ENCODE measurements at regions not wholly inside any gene's neighbourhood (a gene's known extent, or its start where the extent isn't known, plus 50 kb on each side); places are given as distances from the start of the nearest gene placed in this dataset.

DNA sequence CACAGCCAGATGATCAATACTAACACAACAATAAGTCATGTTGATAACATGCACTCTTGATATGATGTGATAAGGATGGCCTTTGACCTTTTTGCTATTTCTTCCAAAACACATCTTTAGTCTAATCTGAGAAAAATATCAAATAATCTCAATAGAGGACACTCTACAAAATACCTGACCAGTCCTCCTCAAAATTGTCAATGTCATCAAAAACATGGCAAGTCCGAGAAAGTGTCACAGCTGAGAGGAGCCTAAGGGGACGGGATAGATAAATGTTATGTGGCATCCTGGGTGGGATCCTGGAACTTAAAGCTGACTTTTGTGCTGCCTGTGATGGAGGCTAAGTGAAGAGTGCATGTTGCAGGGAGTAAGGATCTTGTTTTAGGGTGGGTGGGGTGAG is 699.6 kb upstream of the ADAMTS16 start:
- POLR2A ChIA-PET: no interaction called here

DNA sequence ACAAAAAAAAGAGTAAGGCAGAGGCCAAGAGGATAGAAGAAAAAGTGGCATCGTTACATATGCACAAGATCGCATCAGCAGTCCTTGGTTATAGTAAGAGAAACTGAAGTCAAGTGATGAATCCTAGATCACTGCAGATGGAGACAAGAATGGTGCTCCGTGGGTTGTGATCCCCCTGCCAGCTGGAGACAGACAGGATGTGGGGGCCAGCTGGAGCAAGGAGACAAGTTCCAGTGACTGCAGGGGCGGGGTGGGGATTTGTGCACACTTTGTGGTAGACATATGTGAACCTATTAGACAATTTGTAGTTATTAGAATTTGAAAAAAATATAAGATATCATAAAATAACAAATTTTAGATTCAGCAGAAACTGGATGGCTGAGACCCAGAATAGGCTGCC is 697.9 kb upstream of the ADAMTS16 start:
- Mint-ChIP-seq H3K27ac (no peak overlapping the region), H3K36me3 (ENCODE audit: low read depth) (no peaks in the 10 kb centered on the region), H3K27me3 (no peaks in the 10 kb centered on the region), H3K4me3 (no peak overlapping the region), H3K9me3 (peaks cover 28% of the 10 kb centered on the region), H3K4me1 (no peaks in the 10 kb centered on the region)
- POLR2A ChIA-PET: no interaction called here
- CTCF ChIA-PET: no interaction called here
- no peak for DNase-seq

More for the DNA sequence above, 699.6 kb upstream of the ADAMTS16 start:
- H3K9me3 Mint-ChIP-seq: peaks cover 20% of the 10 kb centered on the region
- no peaks in the 10 kb centered on the region for H3K27me3 Mint-ChIP-seq
- DNase-seq: no peak
- CTCF ChIA-PET: no interaction called here
- no peak overlapping the region for H3K4me3 Mint-ChIP-seq
- H3K36me3 Mint-ChIP-seq (ENCODE audit: low read depth): no peaks in the 10 kb centered on the region
- no peak overlapping the region for H3K27ac Mint-ChIP-seq
- no peaks in the 10 kb centered on the region for H3K4me1 Mint-ChIP-seq

DNA sequence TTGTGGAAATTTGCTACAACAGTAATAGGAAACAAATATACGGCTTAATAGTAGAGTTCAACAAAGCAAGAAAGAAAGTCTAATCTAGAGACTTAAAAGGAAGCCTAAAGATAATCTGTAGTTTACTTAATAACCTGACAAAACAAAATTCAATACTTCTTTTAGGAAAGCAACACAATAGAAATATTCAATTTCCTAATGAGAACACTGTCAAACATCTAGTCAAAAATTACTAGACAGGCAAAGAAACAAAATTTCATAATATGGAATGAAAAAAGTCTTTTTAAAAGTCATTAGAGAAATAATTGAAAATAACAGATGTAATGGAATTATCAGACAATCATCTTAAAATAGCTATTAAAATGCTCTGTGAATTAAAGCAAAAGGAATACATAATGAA is 692.5 kb upstream of the ADAMTS16 start:
- H3K4me1 Mint-ChIP-seq: no peaks in the 10 kb centered on the region
- no peaks in the 10 kb centered on the region for H3K36me3 Mint-ChIP-seq (ENCODE audit: low read depth)
- H3K4me3 Mint-ChIP-seq: no peak overlapping the region
- ChIA-PET POLR2A (no interaction called here), CTCF (no interaction called here)
- no peak for DNase-seq
- H3K9me3 Mint-ChIP-seq: peaks cover 16% of the 10 kb centered on the region
- H3K27me3 Mint-ChIP-seq: no peaks in the 10 kb centered on the region
- H3K27ac Mint-ChIP-seq: no peak overlapping the region

DNA sequence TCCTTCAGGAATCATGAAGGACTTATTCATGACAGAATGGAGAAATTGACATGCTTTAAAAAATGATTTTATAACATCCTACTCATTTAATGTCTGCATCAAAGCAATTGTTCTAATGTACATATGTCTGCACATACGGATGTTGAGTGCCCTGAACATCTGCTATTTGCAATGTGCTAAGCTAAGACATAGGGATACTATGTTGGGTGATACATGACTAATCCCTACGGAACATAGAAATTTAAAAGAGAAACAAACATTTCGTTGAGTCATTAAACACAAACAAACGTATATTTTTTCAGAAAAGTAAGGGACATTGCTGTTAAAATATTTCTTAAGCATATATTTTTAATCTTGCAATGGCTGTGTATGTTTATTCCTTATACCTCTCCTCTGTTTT is 686.5 kb upstream of the ADAMTS16 start:
- H3K4me1 Mint-ChIP-seq: no peaks in the 10 kb centered on the region
- POLR2A ChIA-PET: no interaction called here
- CTCF ChIA-PET: no interaction called here

DNA sequence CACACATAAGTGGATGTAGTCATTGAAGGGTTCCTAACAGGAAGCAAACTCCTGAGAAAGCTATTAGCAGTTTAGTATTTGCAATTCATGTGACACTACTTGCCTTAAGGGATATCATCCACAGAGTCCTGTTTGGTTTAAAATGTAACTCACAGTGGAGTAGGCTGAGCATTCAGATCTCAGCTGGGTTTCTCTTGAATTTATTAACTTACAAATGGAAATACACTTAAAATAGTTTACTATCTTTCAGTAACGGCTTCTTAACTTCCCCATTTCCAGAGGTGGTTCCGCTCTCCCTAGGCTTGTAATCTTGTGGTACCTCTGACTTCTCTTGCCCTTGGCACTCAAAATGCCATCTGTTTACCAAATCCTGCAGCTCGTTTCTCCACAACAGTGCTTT is 660.7 kb upstream of the ADAMTS16 start:
- Mint-ChIP-seq H3K27me3 (no peaks in the 10 kb centered on the region), H3K9me3 (no peaks in the 10 kb centered on the region), H3K27ac (no peak overlapping the region), H3K36me3 (ENCODE audit: low read depth) (no peaks in the 10 kb centered on the region), H3K4me1 (no peaks in the 10 kb centered on the region), H3K4me3 (no peak overlapping the region)
- POLR2A ChIA-PET: no interaction called here
- CTCF ChIA-PET: no interaction called here
- DNase-seq: no peak

More for the DNA sequence above, 686.5 kb upstream of the ADAMTS16 start:
- DNase-seq: no peak
- no peak overlapping the region for H3K4me3 Mint-ChIP-seq
- no peaks in the 10 kb centered on the region for H3K36me3 Mint-ChIP-seq (ENCODE audit: low read depth)
- H3K27me3 Mint-ChIP-seq: no peaks in the 10 kb centered on the region
- H3K9me3 Mint-ChIP-seq: no peaks in the 10 kb centered on the region
- H3K27ac Mint-ChIP-seq: no peak overlapping the region

DNA sequence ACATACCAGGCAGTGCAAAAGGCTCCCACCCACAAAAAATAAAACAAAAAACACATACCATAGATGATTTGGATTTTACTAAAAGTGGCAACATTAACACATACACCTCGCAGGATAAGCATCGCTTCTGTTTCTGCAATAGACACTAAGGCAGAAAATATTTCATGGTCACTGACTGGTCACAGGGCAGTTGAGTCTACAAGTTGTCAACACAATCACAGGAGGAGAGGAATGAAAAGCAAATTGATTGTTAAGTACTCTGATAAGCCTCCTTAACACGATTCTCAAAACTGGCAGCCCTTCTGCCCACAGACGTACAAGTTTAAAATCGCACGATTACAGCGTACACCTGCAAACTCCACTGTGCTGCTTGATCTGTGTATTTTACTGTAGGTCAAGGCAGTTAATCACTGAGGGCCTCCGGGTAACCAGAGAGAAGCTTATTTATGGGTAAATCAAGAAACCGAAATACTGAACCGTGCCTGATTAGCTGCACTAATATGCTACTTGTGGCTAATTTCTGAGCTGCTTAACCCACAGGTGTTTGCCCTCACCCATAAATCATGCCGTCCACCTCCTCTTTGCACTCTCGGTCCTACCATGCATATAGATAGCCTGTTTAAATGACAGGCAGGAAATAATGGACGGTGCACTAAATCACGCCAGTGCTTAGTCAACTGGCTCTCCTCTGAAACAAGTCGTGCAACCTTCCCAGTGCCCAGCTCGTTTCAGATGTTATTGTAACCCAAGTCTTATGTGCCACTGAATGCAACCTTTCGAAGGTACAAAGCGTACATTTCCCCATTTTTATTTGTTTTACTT is 659.4 kb upstream of the ADAMTS16 start:
- ChIA-PET POLR2A (no interaction called here), CTCF (no interaction called here)
- no peak overlapping the region for H3K4me3 Mint-ChIP-seq
- no peaks in the 10 kb centered on the region for H3K36me3 Mint-ChIP-seq (ENCODE audit: low read depth)
- H3K9me3 Mint-ChIP-seq: no peaks in the 10 kb centered on the region
- H3K27me3 Mint-ChIP-seq: no peaks in the 10 kb centered on the region
- no peak overlapping the region for H3K27ac Mint-ChIP-seq
- DNase-seq: no peak
- no peaks in the 10 kb centered on the region for H3K4me1 Mint-ChIP-seq

DNA sequence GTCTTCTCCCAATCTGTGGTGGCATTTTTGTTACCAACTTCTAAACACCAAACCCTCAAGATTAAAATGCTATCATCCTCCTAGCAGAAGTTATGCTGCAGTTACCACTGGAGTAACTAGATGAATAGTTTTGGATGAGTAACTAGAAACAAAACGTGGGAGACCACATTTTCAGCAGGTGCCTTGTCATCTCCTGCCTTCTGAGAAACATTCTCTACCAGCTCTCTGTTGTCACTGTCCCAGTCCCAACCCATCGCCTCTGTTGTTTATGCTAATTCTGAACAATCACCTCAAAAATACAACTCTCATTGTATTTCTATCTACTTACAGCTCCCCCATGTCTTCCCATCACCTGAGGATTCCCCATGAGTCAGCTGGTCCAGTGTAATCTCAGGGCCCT is 652.5 kb upstream of the ADAMTS16 start:
- CTCF ChIA-PET: no interaction called here

DNA sequence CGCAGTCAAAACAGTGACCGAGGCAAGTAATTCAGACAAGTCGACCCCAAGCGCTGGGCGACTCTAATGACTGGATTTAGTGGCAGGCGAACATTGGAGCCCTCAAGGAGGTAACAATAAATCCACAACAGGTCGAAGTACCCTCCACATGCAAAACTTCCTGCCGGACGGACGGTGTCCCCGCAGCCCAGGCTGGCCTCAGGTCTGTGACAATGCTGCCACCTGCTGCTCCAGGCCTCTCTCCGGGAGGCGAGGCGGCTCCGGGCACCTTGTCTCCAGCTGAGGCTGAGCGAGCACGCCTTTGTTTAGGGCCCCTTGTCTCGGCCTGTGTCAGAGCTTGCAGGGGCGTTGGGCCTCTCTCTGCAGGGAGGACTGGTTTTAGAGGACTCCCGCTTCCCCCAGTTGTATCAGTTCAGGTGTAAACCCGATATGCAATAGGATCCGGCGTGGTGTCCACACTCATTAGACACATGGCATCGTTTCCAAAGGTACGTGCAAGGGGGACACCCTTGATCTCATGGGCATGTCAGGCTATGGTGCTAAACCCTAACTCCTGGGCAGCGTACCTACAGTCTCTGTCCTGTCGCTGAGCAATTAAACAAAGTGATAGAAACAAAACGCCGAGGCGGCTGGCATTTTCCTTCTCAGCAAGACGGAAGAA is 628.0 kb upstream of the ADAMTS16 start:
- CTCF ChIA-PET: no interaction called here
- Mint-ChIP-seq H3K4me3 (no peak overlapping the region), H3K36me3 (ENCODE audit: low read depth) (no peaks in the 10 kb centered on the region), H3K4me1 (no peaks in the 10 kb centered on the region), H3K9me3 (no peaks in the 10 kb centered on the region), H3K27ac (no peak overlapping the region), H3K27me3 (no peaks in the 10 kb centered on the region)
- POLR2A ChIA-PET: no interaction called here
- DNase-seq: no peak

More for the DNA sequence above, 652.5 kb upstream of the ADAMTS16 start:
- Mint-ChIP-seq H3K27ac (no peak overlapping the region), H3K4me1 (no peaks in the 10 kb centered on the region), H3K36me3 (ENCODE audit: low read depth) (no peaks in the 10 kb centered on the region), H3K27me3 (no peaks in the 10 kb centered on the region), H3K9me3 (no peaks in the 10 kb centered on the region), H3K4me3 (no peak overlapping the region)
- no peak for DNase-seq
- POLR2A ChIA-PET: no interaction called here

DNA sequence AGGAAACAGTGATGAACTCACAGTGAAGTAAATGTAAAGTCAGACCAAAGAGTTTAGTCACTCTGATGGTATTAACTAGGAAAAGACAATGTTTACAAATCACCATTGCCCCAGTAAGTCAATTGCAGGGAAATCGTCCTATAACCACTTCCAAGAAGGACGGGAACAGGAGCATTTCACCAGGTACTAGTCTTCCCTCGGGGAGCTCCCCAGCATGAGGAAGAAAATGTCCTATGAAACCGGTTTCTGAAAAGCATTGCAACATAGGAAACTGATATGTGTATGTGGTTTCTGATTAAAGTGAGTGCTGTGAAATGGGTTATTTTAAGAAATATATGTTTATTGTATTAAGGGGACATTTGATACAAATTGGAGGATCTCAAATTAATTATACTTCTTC is 626.7 kb upstream of the ADAMTS16 start:
- Mint-ChIP-seq H3K36me3 (ENCODE audit: low read depth) (no peaks in the 10 kb centered on the region), H3K9me3 (no peaks in the 10 kb centered on the region), H3K27me3 (no peaks in the 10 kb centered on the region), H3K4me3 (no peak overlapping the region), H3K27ac (no peak overlapping the region), H3K4me1 (no peaks in the 10 kb centered on the region)
- ChIA-PET POLR2A (no interaction called here), CTCF (no interaction called here)
- DNase-seq: no peak

DNA sequence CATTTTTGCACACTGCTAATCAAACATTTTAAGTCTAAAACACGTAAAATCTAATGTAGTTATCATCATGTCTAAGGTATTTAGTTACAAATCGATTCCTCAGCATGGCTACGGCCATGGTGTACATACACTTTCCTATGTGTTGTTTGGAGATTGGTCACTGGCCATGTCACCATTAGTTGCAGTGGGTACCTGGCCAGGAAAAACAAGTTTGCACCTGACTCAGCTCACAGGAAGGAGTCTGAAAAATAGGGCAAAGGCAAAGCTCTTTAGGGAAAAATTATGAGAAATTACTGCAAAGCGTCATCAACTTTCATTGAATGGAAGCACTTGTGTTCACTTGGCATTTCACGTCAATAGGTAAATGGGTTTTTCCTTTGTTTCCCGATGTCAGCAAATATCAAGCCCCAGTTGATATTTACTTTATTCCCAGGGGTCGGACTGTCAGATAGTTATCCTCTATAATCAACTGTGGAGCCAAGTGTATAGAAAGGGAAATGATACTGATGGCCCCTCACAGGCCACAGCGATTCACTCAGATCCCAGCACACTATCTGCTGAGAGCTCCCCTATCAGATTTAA is 626.0 kb upstream of the ADAMTS16 start:
- Mint-ChIP-seq H3K36me3 (ENCODE audit: low read depth) (no peaks in the 10 kb centered on the region), H3K9me3 (no peaks in the 10 kb centered on the region), H3K27me3 (no peaks in the 10 kb centered on the region), H3K4me3 (no peak overlapping the region), H3K27ac (no peak overlapping the region), H3K4me1 (no peaks in the 10 kb centered on the region)
- no peak for DNase-seq
- CTCF ChIA-PET: no interaction called here
- POLR2A ChIA-PET: no interaction called here

DNA sequence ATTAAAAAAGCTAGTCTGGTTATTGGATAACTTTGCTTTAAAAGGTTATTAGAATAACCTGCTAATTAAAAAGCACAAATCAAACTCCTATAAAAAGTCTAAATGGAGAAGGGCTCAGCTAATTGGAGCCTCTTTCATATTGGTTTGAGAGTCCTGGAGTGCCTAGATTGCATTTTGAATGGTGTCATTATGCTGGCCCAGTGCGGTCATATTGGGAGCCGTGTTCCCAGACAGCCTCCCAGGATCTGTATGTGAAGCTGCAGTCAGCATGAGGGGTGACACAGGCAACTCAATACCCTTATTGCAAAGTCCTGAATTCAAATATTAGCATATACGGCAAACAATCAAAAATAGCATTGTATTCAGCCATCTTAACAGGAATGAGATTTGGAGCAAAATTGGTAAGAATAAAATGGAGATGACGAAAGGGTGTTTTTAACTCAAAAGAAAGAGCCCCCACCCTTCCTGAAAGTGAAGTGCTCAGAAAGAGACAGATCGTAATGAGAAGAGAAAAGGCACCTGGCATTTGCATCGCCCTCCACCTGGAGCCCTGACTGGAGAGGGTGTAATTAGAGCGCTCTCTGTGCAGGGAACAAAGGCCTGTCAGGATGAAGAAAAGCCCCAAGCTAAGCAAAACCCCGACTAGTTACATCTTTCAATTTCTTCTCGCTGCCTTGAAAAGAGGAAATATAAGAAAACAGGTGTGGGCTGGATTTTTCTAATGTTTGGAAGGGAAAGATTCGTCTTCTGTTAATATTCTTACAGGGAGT is 621.0 kb upstream of the ADAMTS16 start:
- Mint-ChIP-seq H3K9me3 (peaks cover 7% of the 10 kb centered on the region), H3K27me3 (no peaks in the 10 kb centered on the region), H3K36me3 (ENCODE audit: low read depth) (no peaks in the 10 kb centered on the region), H3K4me3 (no peak overlapping the region), H3K4me1 (no peaks in the 10 kb centered on the region), H3K27ac (no peak overlapping the region)
- ChIA-PET POLR2A (no interaction called here), CTCF (no interaction called here)
- no peak for DNase-seq

DNA sequence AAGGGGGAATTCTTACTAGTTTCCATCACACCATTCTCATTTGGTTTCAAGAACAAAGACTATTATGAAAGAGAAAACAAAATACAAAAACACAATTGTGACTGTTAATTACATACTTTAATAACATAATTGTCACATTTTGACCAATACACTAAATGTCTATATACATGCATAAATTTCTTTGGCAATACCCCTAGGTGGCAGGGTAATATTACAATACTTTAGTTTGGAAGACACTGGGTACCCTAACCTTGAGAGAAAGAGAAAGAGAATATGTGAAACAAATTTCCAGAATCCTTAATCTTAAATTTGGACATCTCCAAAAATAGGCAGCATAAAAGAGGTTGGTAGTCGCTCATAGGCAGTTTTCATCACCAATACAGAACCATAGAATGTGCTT is 619.6 kb upstream of the ADAMTS16 start:
- Mint-ChIP-seq H3K27ac (no peak overlapping the region), H3K4me1 (no peaks in the 10 kb centered on the region)
- CTCF ChIA-PET: no interaction called here

DNA sequence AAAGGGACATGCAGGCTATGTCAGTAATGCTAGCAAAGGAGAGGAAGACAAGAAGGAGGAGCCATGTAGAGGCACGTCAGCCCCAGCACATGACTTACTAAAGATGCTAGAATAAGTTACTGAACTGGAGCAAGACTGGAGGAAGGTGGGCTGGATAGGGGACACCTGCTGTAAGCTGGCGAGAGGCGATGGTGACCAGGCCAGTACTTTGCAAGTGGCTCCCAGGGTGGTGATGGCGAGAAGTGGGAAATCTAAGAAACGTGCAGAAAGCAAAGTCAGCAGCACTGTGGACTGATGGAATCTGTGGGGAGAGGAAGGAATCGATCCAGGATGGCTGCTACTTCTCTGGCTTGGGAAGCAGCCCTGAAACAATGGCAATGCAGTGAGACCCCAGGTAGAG is 617.1 kb upstream of the ADAMTS16 start:
- Mint-ChIP-seq H3K27me3 (no peaks in the 10 kb centered on the region), H3K4me1 (no peaks in the 10 kb centered on the region), H3K27ac (no peak overlapping the region), H3K4me3 (no peak overlapping the region), H3K9me3 (peaks cover 7% of the 10 kb centered on the region), H3K36me3 (ENCODE audit: low read depth) (no peaks in the 10 kb centered on the region)
- ChIA-PET POLR2A (no interaction called here), CTCF (no interaction called here)
- DNase-seq: no peak

More for the DNA sequence above, 619.6 kb upstream of the ADAMTS16 start:
- POLR2A ChIA-PET: no interaction called here
- no peaks in the 10 kb centered on the region for H3K27me3 Mint-ChIP-seq
- no peaks in the 10 kb centered on the region for H3K36me3 Mint-ChIP-seq (ENCODE audit: low read depth)
- peaks cover 7% of the 10 kb centered on the region for H3K9me3 Mint-ChIP-seq
- no peak for DNase-seq
- H3K4me3 Mint-ChIP-seq: no peak overlapping the region
